GM12878 (cell line): ENCODE measurements at regions not wholly inside any gene's neighbourhood (a gene's known extent, or its start where the extent isn't known, plus 50 kb on each side); places are given as distances from the start of the nearest gene placed in this dataset.
"Not testable (repeated sequence)": the region's sequence is repeated elsewhere in the genome, so short reads cannot be mapped to it uniquely, and the experiment has no call there.

Experiments
- ATAC-seq: fragments of 200-7000 bp; cut with Tn5 transposase; 3 replicates; pipeline ENCODE4 v1.9.1; 2020; ENCODE audit warnings: mild to moderate bottlenecking, moderate library complexity
- BruUV-seq: library from RNA; stranded (reverse); fragments of 400-500 nt; replicated peaks from 2 replicates; lab custom pipeline; 2021; lab: Mats Ljungman, UMichigan
- CTCF ChIA-PET: fragments of 300-600 bp; sonication (Branson Sonifier 250); formaldehyde crosslinking; extraction: SDS; loops from one replicate; lab custom pipeline; 2021; ENCODE audit warnings: inconsistent platforms; lab: Yijun Ruan, JAX
- POLR2A ChIA-PET: fragments of 350-600 bp; formaldehyde crosslinking; extraction: SDS; loops from one replicate; lab custom pipeline; 2021; ENCODE audit warnings: inconsistent platforms; lab: Charles Lee
- RAD21 ChIA-PET: fragments of 300-600 bp; sonication (Branson Sonifier 250); formaldehyde crosslinking; loops from one replicate; lab custom pipeline; 2023; ENCODE audit warnings: antibody characterized with exemption; ENCODE audit not compliant: unreplicated experiment; lab: Charles Lee
- SMC1A ChIA-PET: fragments of 300-600 bp; sonication (Branson Sonifier 250); formaldehyde crosslinking; loops from one replicate; lab custom pipeline; 2023; ENCODE audit not compliant: unreplicated experiment, uncharacterized antibody; lab: Charles Lee
- DNase-seq: peaks from one replicate; pipeline ENCODE4 v3.0.0-alpha.2; 2011; ENCODE audit warnings: low read depth, low spot score
- FAIRE-seq: peaks from 3 replicates; lab custom pipeline; 2011; peaks lifted over from hg19 to GRCh38; lab: Jason Lieb, UNC
- H2AFZ ChIP-seq: 2 replicates; pipeline ENCODE4 v1.6.0; 2011; ENCODE audit warnings: low read depth, low read length, control low read depth; ENCODE audit not compliant: control insufficient read depth
- H3K27ac ChIP-seq: 2 replicates; pipeline ENCODE4 v1.5.1; 2011; ENCODE audit warnings: control low read depth; ENCODE audit not compliant: control insufficient read depth, insufficient read depth
- H3K27me3 ChIP-seq, 2 experiments: replicated peaks in 1 of 2; 2 replicates each; pipeline versions ENCODE4 v1.6.0 to v1.6.1; 2011; ENCODE audit warnings: low read length in 1 of 2; ENCODE audit not compliant: control insufficient read depth in 2 of 2, insufficient read depth in 2 of 2
- H3K36me3 ChIP-seq, 2 experiments: 2 replicates each; pipeline ENCODE4 v1.5.1; 2011; ENCODE audit warnings: low read length in 1 of 2; ENCODE audit not compliant: control insufficient read depth in 2 of 2, insufficient read depth in 2 of 2
- H3K4me1 ChIP-seq: 2 replicates; pipeline ENCODE4 v1.6.1; 2011; ENCODE audit warnings: mild to moderate bottlenecking, low read length, moderate library complexity, mixed read lengths; ENCODE audit not compliant: control insufficient read depth, insufficient read depth
- H3K4me2 ChIP-seq: 2 replicates; pipeline ENCODE4 v1.6.0; 2011; ENCODE audit warnings: control low read depth; ENCODE audit not compliant: control insufficient read depth, insufficient read depth
- H3K4me3 ChIP-seq: fragments of 200-600 bp; sonication (generic); 2 replicates; pipeline ENCODE4 v1.5.1; 2016
- H3K79me2 ChIP-seq: 2 replicates; pipeline ENCODE4 v1.6.0; 2011; ENCODE audit warnings: low read length; ENCODE audit not compliant: control insufficient read depth, insufficient read depth
- H3K9ac ChIP-seq: 2 replicates; pipeline ENCODE4 v1.8.0; 2011; ENCODE audit warnings: low read length, control low read depth, mixed read lengths; ENCODE audit not compliant: control insufficient read depth, insufficient read depth
- H3K9me3 ChIP-seq: replicated peaks from 3 replicates; pipeline ENCODE4 v1.5.1; 2011; ENCODE audit warnings: mild to moderate bottlenecking, low read length; ENCODE audit not compliant: control insufficient read depth, insufficient read depth
- H4K20me1 ChIP-seq: 2 replicates; pipeline ENCODE4 v1.6.0; 2011; ENCODE audit not compliant: control insufficient read depth, insufficient read depth
- HDGF ChIP-seq: fragments of 450-650 bp; IDR thresholded peaks from 2 replicates; pipeline ENCODE4 v1.6.1; 2016; ENCODE audit warnings: antibody characterized with exemption
- MLLT1 ChIP-seq: fragments of 450-650 bp; IDR thresholded peaks from 2 replicates; pipeline ENCODE4 v1.6.1; 2016; ENCODE audit warnings: mild to moderate bottlenecking
- SMARCA5 ChIP-seq: fragments of 450-650 bp; IDR thresholded peaks from 2 replicates; pipeline ENCODE4 v1.6.1; 2017; ENCODE audit warnings: mild to moderate bottlenecking
- WGBS: methylation state at CpG from one replicate; pipeline ENCODE4 v1.1.6; 2016; ENCODE audit warnings: low lambda C conversion rate; ENCODE audit not compliant: insufficient replicate concordance, insufficient coverage; ENCODE audit errors: missing lambda C conversion rate; 5-methylcytosine and 5-hydroxymethylcytosine counted together
- in situ Hi-C: fragments of 300-500 bp; cut with MboI; formaldehyde crosslinking; loops from 9 replicates; pipeline ENCODE4 v1.14.3; 2018; ENCODE audit warnings: mixed read lengths
- intact Hi-C: fragments of 100-400 bp; cut with micrococcal nuclease; formaldehyde crosslinking; loops from one replicate; pipeline ENCODE4 v1.14.2; 2022; ENCODE audit not compliant: unreplicated experiment
- TF ChIP-seq, protein P1 (sequence below): fragments of 450-650 bp; IDR thresholded peaks from 2 replicates; pipeline ENCODE4 v1.6.1; 2014; ENCODE audit warnings: mild to moderate bottlenecking

DNA sequence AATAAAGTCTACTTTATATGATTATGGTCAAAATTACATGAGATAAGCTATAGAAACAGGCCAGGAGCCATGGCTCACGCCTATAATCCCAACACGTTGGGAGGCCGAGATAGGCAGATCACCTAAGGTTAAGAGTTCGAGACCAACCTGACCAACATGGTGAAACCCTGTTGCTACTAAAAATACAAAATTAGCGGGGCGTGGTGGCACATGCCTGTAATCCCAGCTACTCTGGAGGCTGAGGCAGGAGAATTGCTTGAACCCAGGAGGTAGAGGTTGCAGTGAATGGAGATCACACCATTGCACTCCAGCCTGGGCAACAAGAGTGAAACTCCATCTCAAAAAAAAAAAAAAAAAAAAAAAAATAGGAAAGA lies 73.1 kb downstream of the EDN1 start:
- 74% methylated on average over 6 of the region's 6 CpGs for WGBS
- H3K9me3 ChIP-seq, ATAC-seq, FAIRE-seq, H3K79me2 ChIP-seq, H2AFZ ChIP-seq, H3K36me3 ChIP-seq, H3K4me3 ChIP-seq, BruUV-seq, H4K20me1 ChIP-seq, DNase-seq, H3K27me3 ChIP-seq, H3K9ac ChIP-seq: not testable (repeated sequence)
- CTCF ChIA-PET, result interaction anchor here (0.6 to 10.5 kb wide), 11 partner anchors 9 to 708 kb away, joined by 3 to 122 read pairs (median 9); partner anchors contain the start of gene EDN1
- POLR2A ChIA-PET, result interaction anchor here (0.6 to 3.4 kb wide), 15 partner anchors 8 to 247 kb away, joined by 3 to 26 read pairs (median 5); partner anchors contain the start of gene EDN1
- Histone ChIP-seq H3K4me2 (peak overlapping the region; percentile 26; the same call in 1 of the 2 replicates), H3K4me1 (peaks cover 43% of the 10 kb centered on the region), H3K27ac (peak overlapping the region; percentile 70)
- intact Hi-C loops, result loop anchor here (2.0 kb wide), 3 partner anchors 20 to 240 kb away; no protein-coding TSS in a partner anchor
- SMC1A ChIA-PET, result interaction anchor here (0.7 to 13.5 kb wide), 25 partner anchors 8 to 650 kb away, joined by 3 to 270 read pairs (median 5); partner anchors contain the start of gene EDN1
- in situ Hi-C loops, result loop anchor here (25.0 kb wide), 1 partner anchor 1749 kb away; the partner anchor contains the start of gene CD83
- RAD21 ChIA-PET, result interaction anchor here (0.7 to 10.5 kb wide), 28 partner anchors 8 to 1474 kb away, joined by 3 to 206 read pairs (median 4); partner anchors contain the start of gene EDN1
- TF ChIP-seq SMARCA5 (peak; percentile 78; the same call in 1 of the 2 replicates), MLLT1 (peak; percentile 15; the same call in 1 of the 2 replicates), HDGF (peak; percentile 55; the same call in 1 of the 2 replicates)
- TF ChIP-seq, protein P1, sequence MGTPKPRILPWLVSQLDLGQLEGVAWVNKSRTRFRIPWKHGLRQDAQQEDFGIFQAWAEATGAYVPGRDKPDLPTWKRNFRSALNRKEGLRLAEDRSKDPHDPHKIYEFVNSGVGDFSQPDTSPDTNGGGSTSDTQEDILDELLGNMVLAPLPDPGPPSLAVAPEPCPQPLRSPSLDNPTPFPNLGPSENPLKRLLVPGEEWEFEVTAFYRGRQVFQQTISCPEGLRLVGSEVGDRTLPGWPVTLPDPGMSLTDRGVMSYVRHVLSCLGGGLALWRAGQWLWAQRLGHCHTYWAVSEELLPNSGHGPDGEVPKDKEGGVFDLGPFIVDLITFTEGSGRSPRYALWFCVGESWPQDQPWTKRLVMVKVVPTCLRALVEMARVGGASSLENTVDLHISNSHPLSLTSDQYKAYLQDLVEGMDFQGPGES, result 0 out of 2 replicates have a peak, but pooled peaks have one; percentile 12
